Activated CD4-positive, alpha-beta T cell treated with anti-CD3 and anti-CD28 coated beads, Interleukin-2, amount 10 ng/mL, durations not matched to agents 24 days and 14 days (primary cell): ENCODE measurements at regions not wholly inside any gene's neighbourhood (a gene's known extent, or its start where the extent isn't known, plus 50 kb on each side); places are given as distances from the start of the nearest gene placed in this dataset.
"Not testable (repeated sequence)": the region's sequence is repeated elsewhere in the genome, so short reads cannot be mapped to it uniquely, and the experiment has no call there.

Source experiments
- DNase-seq: peaks from one replicate; pipeline ENCODE4 v3.0.0; 2022
- H3K27ac Mint-ChIP-seq: one replicate; pipeline ENCODE4 v1.8.0; 2022; ENCODE audit warnings: mild to moderate bottlenecking, mixed read lengths
- H3K27me3 Mint-ChIP-seq: one replicate; pipeline ENCODE4 v1.8.0; 2022; ENCODE audit warnings: mixed read lengths
- H3K36me3 Mint-ChIP-seq: one replicate; pipeline ENCODE4 v1.8.0; 2022; ENCODE audit warnings: low read depth, mild to moderate bottlenecking, mixed read lengths
- H3K4me1 Mint-ChIP-seq: one replicate; pipeline ENCODE4 v1.8.0; 2021; ENCODE audit warnings: mixed read lengths
- H3K4me3 Mint-ChIP-seq: one replicate; pipeline ENCODE4 v1.8.0; 2022; ENCODE audit warnings: mild to moderate bottlenecking, moderate library complexity, mixed read lengths
- H3K9me3 Mint-ChIP-seq: one replicate; pipeline ENCODE4 v1.8.0; 2021; ENCODE audit warnings: mixed read lengths
- intact Hi-C: fragments of 100-400 bp; cut with micrococcal nuclease; formaldehyde crosslinking; loops from one replicate; pipeline ENCODE4 v1.15.1; 2023

GRCh38 chr1:80158266-80158665 is 1151.7 kb upstream of the ADGRL4 start:
- no peak for DNase-seq
- no peaks in the 10 kb centered on the region for H3K36me3 Mint-ChIP-seq
- no peak overlapping the region for H3K27ac Mint-ChIP-seq
- H3K4me1 Mint-ChIP-seq, result no peaks in the 10 kb centered on the region
- intact Hi-C loops, result no loop called here
- H3K4me3 Mint-ChIP-seq, result no peak overlapping the region
- peaks cover 4% of the 10 kb centered on the region for H3K9me3 Mint-ChIP-seq
- H3K27me3 Mint-ChIP-seq, result no peaks in the 10 kb centered on the region

GRCh38 chr1:80155371-80155770 is 1148.8 kb upstream of the ADGRL4 start:
- Mint-ChIP-seq H3K27me3 (no peaks in the 10 kb centered on the region), H3K9me3 (peaks cover 4% of the 10 kb centered on the region), H3K36me3 (no peaks in the 10 kb centered on the region), H3K4me3 (no peak overlapping the region), H3K4me1 (no peaks in the 10 kb centered on the region), H3K27ac (no peak overlapping the region)
- no peak for DNase-seq
- intact Hi-C loops, result no loop called here

- no peak overlapping the region for H3K4me3 Mint-ChIP-seq
- intact Hi-C loops, result no loop called here
- no peaks in the 10 kb centered on the region for H3K4me1 Mint-ChIP-seq
- H3K27ac Mint-ChIP-seq, result no peak overlapping the region
- DNase-seq, result no peak
- H3K9me3 Mint-ChIP-seq, result peaks cover 4% of the 10 kb centered on the region
- no peaks in the 10 kb centered on the region for H3K27me3 Mint-ChIP-seq
- no peaks in the 10 kb centered on the region for H3K36me3 Mint-ChIP-seq
These were observed 1147.6 kb upstream of the ADGRL4 start for GRCh38 chr1:80154176-80154575.

GRCh38 chr1:80153762-80154161 is 1147.2 kb upstream of the ADGRL4 start:
- H3K27ac Mint-ChIP-seq, result no peak overlapping the region
- intact Hi-C loops, result no loop called here
- no peaks in the 10 kb centered on the region for H3K27me3 Mint-ChIP-seq
- H3K4me3 Mint-ChIP-seq, result no peak overlapping the region
- H3K36me3 Mint-ChIP-seq, result no peaks in the 10 kb centered on the region
- no peak for DNase-seq
- no peaks in the 10 kb centered on the region for H3K4me1 Mint-ChIP-seq
- H3K9me3 Mint-ChIP-seq, result peaks cover 4% of the 10 kb centered on the region

GRCh38 chr1:80143361-80143760 is 1136.8 kb upstream of the ADGRL4 start:
- H3K9me3 Mint-ChIP-seq, result peaks cover 6% of the 10 kb centered on the region
- H3K27me3 Mint-ChIP-seq, result no peaks in the 10 kb centered on the region
- no peak overlapping the region for H3K27ac Mint-ChIP-seq
- H3K36me3 Mint-ChIP-seq, result no peaks in the 10 kb centered on the region
- no peak for DNase-seq
- H3K4me1 Mint-ChIP-seq, result no peaks in the 10 kb centered on the region
- intact Hi-C loops, result no loop called here
- H3K4me3 Mint-ChIP-seq, result no peak overlapping the region

GRCh38 chr1:80137946-80138602 is 1131.5 kb upstream of the ADGRL4 start:
- H3K4me1 Mint-ChIP-seq, H3K4me3 Mint-ChIP-seq, H3K36me3 Mint-ChIP-seq, H3K27ac Mint-ChIP-seq, DNase-seq, H3K27me3 Mint-ChIP-seq, H3K9me3 Mint-ChIP-seq, intact Hi-C loops: not testable (repeated sequence)

- H3K9me3 Mint-ChIP-seq, result peaks cover 17% of the 10 kb centered on the region
- no peaks in the 10 kb centered on the region for H3K36me3 Mint-ChIP-seq
- no peaks in the 10 kb centered on the region for H3K27me3 Mint-ChIP-seq
- intact Hi-C loops, result no loop called here
- no peak overlapping the region for H3K27ac Mint-ChIP-seq
- H3K4me3 Mint-ChIP-seq, result no peak overlapping the region
- DNase-seq, result no peak
- no peaks in the 10 kb centered on the region for H3K4me1 Mint-ChIP-seq
These were observed 1106.9 kb upstream of the ADGRL4 start for GRCh38 chr1:80113168-80114038.

- Mint-ChIP-seq H3K27me3 (no peaks in the 10 kb centered on the region), H3K27ac (no peak overlapping the region)
These were observed 1094.6 kb upstream of the ADGRL4 start for GRCh38 chr1:80101159-80101558.

GRCh38 chr1:80099713-80100112 is 1093.2 kb upstream of the ADGRL4 start:
- no peak overlapping the region for H3K27ac Mint-ChIP-seq
- no peak for DNase-seq
- no peak overlapping the region for H3K4me3 Mint-ChIP-seq
- H3K9me3 Mint-ChIP-seq, result no peaks in the 10 kb centered on the region
- intact Hi-C loops, result no loop called here
- no peaks in the 10 kb centered on the region for H3K4me1 Mint-ChIP-seq
- H3K27me3 Mint-ChIP-seq, result no peaks in the 10 kb centered on the region
- H3K36me3 Mint-ChIP-seq, result no peaks in the 10 kb centered on the region

More at GRCh38 chr1:80101159-80101558, 1094.6 kb upstream of the ADGRL4 start:
- H3K4me1 Mint-ChIP-seq, result no peaks in the 10 kb centered on the region
- DNase-seq, result no peak
- no peak overlapping the region for H3K4me3 Mint-ChIP-seq
- H3K36me3 Mint-ChIP-seq, result no peaks in the 10 kb centered on the region
- intact Hi-C loops, result no loop called here
- no peaks in the 10 kb centered on the region for H3K9me3 Mint-ChIP-seq

- Mint-ChIP-seq H3K9me3 (peaks cover 4% of the 10 kb centered on the region), H3K27me3 (no peaks in the 10 kb centered on the region), H3K36me3 (no peaks in the 10 kb centered on the region), H3K4me3 (no peak overlapping the region), H3K4me1 (no peaks in the 10 kb centered on the region), H3K27ac (no peak overlapping the region)
- intact Hi-C loops, result no loop called here
- DNase-seq, result no peak
These were observed 1078.5 kb upstream of the ADGRL4 start for GRCh38 chr1:80085067-80085466.

- H3K27me3 Mint-ChIP-seq, result no peaks in the 10 kb centered on the region
- no peak overlapping the region for H3K4me3 Mint-ChIP-seq
- intact Hi-C loops, result no loop called here
- no peak overlapping the region for H3K27ac Mint-ChIP-seq
- H3K9me3 Mint-ChIP-seq, result peaks cover 4% of the 10 kb centered on the region
- no peak for DNase-seq
- H3K36me3 Mint-ChIP-seq, result no peaks in the 10 kb centered on the region
- H3K4me1 Mint-ChIP-seq, result no peaks in the 10 kb centered on the region
These were observed 1077.4 kb upstream of the ADGRL4 start for GRCh38 chr1:80083892-80084291.

GRCh38 chr1:80076469-80076868 is 1069.9 kb upstream of the ADGRL4 start:
- Mint-ChIP-seq H3K27ac (no peak overlapping the region), H3K27me3 (no peaks in the 10 kb centered on the region), H3K36me3 (no peaks in the 10 kb centered on the region), H3K4me3 (no peak overlapping the region), H3K9me3 (peaks cover 4% of the 10 kb centered on the region), H3K4me1 (no peaks in the 10 kb centered on the region)
- intact Hi-C loops, result no loop called here
- DNase-seq, result no peak

GRCh38 chr1:80075351-80075750 is 1068.8 kb upstream of the ADGRL4 start:
- Mint-ChIP-seq H3K9me3 (no peaks in the 10 kb centered on the region), H3K4me3 (no peak overlapping the region), H3K27me3 (no peaks in the 10 kb centered on the region), H3K4me1 (no peaks in the 10 kb centered on the region), H3K27ac (no peak overlapping the region), H3K36me3 (no peaks in the 10 kb centered on the region)
- no peak for DNase-seq
- intact Hi-C loops, result no loop called here

GRCh38 chr1:80072563-80072962 is 1066.0 kb upstream of the ADGRL4 start:
- no peak for DNase-seq
- Mint-ChIP-seq H3K27ac (no peak overlapping the region), H3K9me3 (no peaks in the 10 kb centered on the region), H3K36me3 (no peaks in the 10 kb centered on the region), H3K4me1 (no peaks in the 10 kb centered on the region), H3K4me3 (no peak overlapping the region), H3K27me3 (no peaks in the 10 kb centered on the region)
- intact Hi-C loops, result no loop called here
